Neural progenitor cell (in vitro differentiated cells): ENCODE measurements at regions not wholly inside any gene's neighbourhood (a gene's known extent, or its start where the extent isn't known, plus 50 kb on each side); places are given as distances from the start of the nearest gene placed in this dataset.

Source experiments
- DNase-seq: peaks from one replicate; pipeline ENCODE4 v3.0.0-alpha.2; 2016; ENCODE audit warnings: low spot score
- H2AFZ ChIP-seq: fragments of 200-600 bp; sonication (generic); replicated peaks from 2 replicates; pipeline ENCODE4 v1.6.1; 2016; ENCODE audit warnings: antibody characterized with exemption
- H3F3A ChIP-seq: fragments of 200-600 bp; sonication (generic); 2 replicates; pipeline ENCODE4 v1.6.1; 2016; ENCODE audit warnings: antibody characterized with exemption, low read depth
- H3K27ac ChIP-seq: fragments of 200-600 bp; sonication (generic); 2 replicates; pipeline ENCODE4 v1.5.1; 2016; ENCODE audit warnings: mild to moderate bottlenecking
- H3K27me3 ChIP-seq: fragments of 200-600 bp; sonication (generic); 2 replicates; pipeline ENCODE4 v1.6.1; 2016; ENCODE audit warnings: mild to moderate bottlenecking, moderate library complexity
- H3K36me3 ChIP-seq: fragments of 200-600 bp; sonication (generic); 2 replicates; pipeline ENCODE4 v1.5.1; 2016
- H3K4me1 ChIP-seq: fragments of 200-600 bp; sonication (generic); 2 replicates; pipeline ENCODE4 v1.6.1; 2016; ENCODE audit warnings: mixed run types
- H3K4me2 ChIP-seq: fragments of 200-600 bp; sonication (generic); 2 replicates; pipeline ENCODE4 v1.6.1; 2016
- H3K4me3 ChIP-seq: fragments of 200-600 bp; sonication (generic); 2 replicates; pipeline ENCODE4 v1.5.1; 2016
- H3K79me2 ChIP-seq: fragments of 200-600 bp; sonication (generic); 2 replicates; pipeline ENCODE4 v1.6.1; 2016; ENCODE audit warnings: low read depth
- H3K9ac ChIP-seq: fragments of 200-600 bp; sonication (generic); 2 replicates; pipeline ENCODE4 v1.6.1; 2016
- H3K9me3 ChIP-seq: fragments of 200-600 bp; sonication (generic); 2 replicates; pipeline ENCODE4 v1.5.1; 2016; ENCODE audit warnings: low read depth
- H4K20me1 ChIP-seq: fragments of 200-600 bp; sonication (generic); 2 replicates; pipeline ENCODE4 v1.6.1; 2016; ENCODE audit warnings: low read depth
- H3K27ac Mint-ChIP-seq: 3 replicates; pipeline ENCODE4 v1.8.0; 2021; ENCODE audit warnings: mixed read lengths
- H3K27me3 Mint-ChIP-seq: 2 replicates; pipeline ENCODE4 v1.8.0; 2022; ENCODE audit warnings: low read depth, mild to moderate bottlenecking, inconsistent platforms, moderate library complexity, mixed read lengths; ENCODE audit not compliant: insufficient read depth
- H3K36me3 Mint-ChIP-seq: 3 replicates; pipeline ENCODE4 v1.8.0; 2021; ENCODE audit warnings: mixed read lengths
- H3K4me1 Mint-ChIP-seq: 3 replicates; pipeline ENCODE4 v1.8.0; 2021; ENCODE audit warnings: mixed read lengths
- H3K4me3 Mint-ChIP-seq: 3 replicates; pipeline ENCODE4 v1.8.0; 2021; ENCODE audit warnings: mild to moderate bottlenecking, moderate library complexity, mixed read lengths
- H3K9me3 Mint-ChIP-seq: 3 replicates; pipeline ENCODE4 v1.8.0; 2020; ENCODE audit warnings: mixed read lengths
- EZH2 ChIP-seq: fragments of 200-600 bp; sonication (generic); IDR thresholded peaks from 2 replicates; pipeline ENCODE4 v1.6.1; 2017; ENCODE audit warnings: antibody characterized with exemption, mild to moderate bottlenecking, moderate library complexity
- EZH2phosphoT487 ChIP-seq: fragments of 200-600 bp; sonication (generic); IDR thresholded peaks from 2 replicates; pipeline ENCODE4 v1.6.1; 2017; ENCODE audit warnings: antibody characterized with exemption
- TF ChIP-seq, protein P1 (sequence below): fragments of 200-600 bp; sonication (generic); IDR thresholded peaks from 2 replicates; pipeline ENCODE4 v1.5.1; 2017; ENCODE audit warnings: antibody characterized with exemption, mild to moderate bottlenecking

DNA sequence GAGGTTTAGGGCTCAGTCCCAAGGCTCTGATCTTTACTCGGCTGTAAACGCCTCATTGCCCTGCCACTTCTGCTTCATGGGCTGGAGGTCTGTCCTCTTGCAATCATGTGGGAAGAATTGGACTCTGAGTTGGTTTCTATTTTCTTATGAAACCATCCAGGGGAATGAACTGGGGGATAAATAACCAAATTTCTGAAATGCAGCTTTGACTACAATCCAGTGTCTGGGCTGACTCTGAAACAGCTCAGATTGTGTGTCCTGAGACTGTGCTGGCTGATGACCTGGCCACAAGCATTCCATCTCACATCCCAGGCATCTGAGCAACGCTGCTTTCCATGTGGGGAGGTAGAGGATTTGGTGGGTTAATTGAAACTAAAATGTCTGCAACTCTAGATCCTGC is 71.0 kb upstream of the GALNT15 start:
- no peaks in the 10 kb centered on the region for H3F3A ChIP-seq
- H3K4me3 Mint-ChIP-seq = no peak overlapping the region
- no peaks in the 10 kb centered on the region for H3K36me3 Mint-ChIP-seq
- no peaks in the 10 kb centered on the region for H3K27me3 ChIP-seq
- no peaks in the 10 kb centered on the region for H3K9me3 ChIP-seq
- H3K27ac Mint-ChIP-seq = no peak overlapping the region
- no peak overlapping the region for H2AFZ ChIP-seq
- no peaks in the 10 kb centered on the region for H3K79me2 ChIP-seq
- H3K4me3 ChIP-seq = no peak overlapping the region
- DNase-seq = no peak
- no peaks in the 10 kb centered on the region for H3K4me1 ChIP-seq
- H3K4me1 Mint-ChIP-seq = no peaks in the 10 kb centered on the region
- no peak overlapping the region for H3K9ac ChIP-seq
- no peak for TF ChIP-seq EZH2
- no peak for TF ChIP-seq EZH2phosphoT487
- TF ChIP-seq, protein P1, sequence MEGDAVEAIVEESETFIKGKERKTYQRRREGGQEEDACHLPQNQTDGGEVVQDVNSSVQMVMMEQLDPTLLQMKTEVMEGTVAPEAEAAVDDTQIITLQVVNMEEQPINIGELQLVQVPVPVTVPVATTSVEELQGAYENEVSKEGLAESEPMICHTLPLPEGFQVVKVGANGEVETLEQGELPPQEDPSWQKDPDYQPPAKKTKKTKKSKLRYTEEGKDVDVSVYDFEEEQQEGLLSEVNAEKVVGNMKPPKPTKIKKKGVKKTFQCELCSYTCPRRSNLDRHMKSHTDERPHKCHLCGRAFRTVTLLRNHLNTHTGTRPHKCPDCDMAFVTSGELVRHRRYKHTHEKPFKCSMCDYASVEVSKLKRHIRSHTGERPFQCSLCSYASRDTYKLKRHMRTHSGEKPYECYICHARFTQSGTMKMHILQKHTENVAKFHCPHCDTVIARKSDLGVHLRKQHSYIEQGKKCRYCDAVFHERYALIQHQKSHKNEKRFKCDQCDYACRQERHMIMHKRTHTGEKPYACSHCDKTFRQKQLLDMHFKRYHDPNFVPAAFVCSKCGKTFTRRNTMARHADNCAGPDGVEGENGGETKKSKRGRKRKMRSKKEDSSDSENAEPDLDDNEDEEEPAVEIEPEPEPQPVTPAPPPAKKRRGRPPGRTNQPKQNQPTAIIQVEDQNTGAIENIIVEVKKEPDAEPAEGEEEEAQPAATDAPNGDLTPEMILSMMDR = no peak
- no peak overlapping the region for H3K27ac ChIP-seq
- H4K20me1 ChIP-seq = no peaks in the 10 kb centered on the region
- H3K36me3 ChIP-seq = no peaks in the 10 kb centered on the region
- H3K4me2 ChIP-seq = no peak overlapping the region
- H3K9me3 Mint-ChIP-seq = no peaks in the 10 kb centered on the region
- H3K27me3 Mint-ChIP-seq = peaks cover 3% of the 10 kb centered on the region

DNA sequence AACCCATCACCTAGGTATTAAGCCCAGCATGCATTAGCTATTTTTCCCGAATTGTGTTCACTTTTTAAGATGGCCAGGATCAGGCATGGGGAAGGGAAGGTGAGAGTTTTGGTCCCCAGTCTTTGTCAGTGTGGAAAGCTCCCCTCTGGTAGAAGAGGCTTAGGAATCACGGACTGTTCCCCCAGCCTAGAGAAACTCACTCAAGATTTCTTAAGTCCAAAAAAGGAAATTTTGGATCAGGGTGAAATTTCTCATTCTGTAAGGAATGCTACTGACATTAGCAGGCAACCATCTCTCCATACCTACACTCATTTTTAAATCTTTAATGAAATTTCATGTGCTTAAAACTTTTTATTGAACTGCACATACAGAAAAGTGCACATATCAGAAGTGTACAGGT is 70.3 kb upstream of the GALNT15 start:
- no peak overlapping the region for H3K4me3 Mint-ChIP-seq
- no peaks in the 10 kb centered on the region for H3K36me3 Mint-ChIP-seq
- H3K27ac ChIP-seq = no peak overlapping the region
- no peak overlapping the region for H3K4me3 ChIP-seq
- H4K20me1 ChIP-seq = no peaks in the 10 kb centered on the region
- no peaks in the 10 kb centered on the region for H3K4me1 Mint-ChIP-seq
- H3K36me3 ChIP-seq = no peaks in the 10 kb centered on the region
- no peak overlapping the region for H3K27ac Mint-ChIP-seq
- no peaks in the 10 kb centered on the region for H3F3A ChIP-seq
- H3K27me3 Mint-ChIP-seq = peaks cover 3% of the 10 kb centered on the region
- no peak for TF ChIP-seq EZH2phosphoT487
- TF ChIP-seq EZH2 = no peak
- TF ChIP-seq, protein P1 = no peak
- no peak for DNase-seq
- H2AFZ ChIP-seq = no peak overlapping the region
- no peak overlapping the region for H3K4me2 ChIP-seq
- H3K9me3 ChIP-seq = no peaks in the 10 kb centered on the region
- no peak overlapping the region for H3K9ac ChIP-seq
- H3K4me1 ChIP-seq = no peaks in the 10 kb centered on the region
- no peaks in the 10 kb centered on the region for H3K27me3 ChIP-seq
- H3K9me3 Mint-ChIP-seq = no peaks in the 10 kb centered on the region
- no peaks in the 10 kb centered on the region for H3K79me2 ChIP-seq

DNA sequence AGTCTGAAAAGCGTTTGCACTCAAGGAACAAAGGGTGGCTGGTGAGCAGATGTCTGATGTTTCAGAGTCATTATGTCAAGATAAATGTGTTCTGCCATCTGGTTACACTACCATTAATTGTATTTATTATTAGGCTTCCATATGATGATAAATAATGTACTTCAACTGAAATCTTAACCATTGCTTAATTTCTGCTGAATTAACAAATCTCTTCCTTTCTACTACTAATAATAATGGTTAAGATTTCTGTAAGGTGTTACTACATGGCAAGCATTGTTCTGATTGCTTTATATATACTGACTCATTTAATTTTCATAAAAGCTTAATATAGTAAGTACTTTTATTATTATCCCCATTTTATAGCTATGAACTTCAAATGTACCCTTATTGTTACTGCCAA is 68.4 kb upstream of the GALNT15 start:
- no peak overlapping the region for H3K27ac Mint-ChIP-seq
- H3K27ac ChIP-seq = no peak overlapping the region
- no peaks in the 10 kb centered on the region for H3K9me3 ChIP-seq
- H3K4me2 ChIP-seq = no peak overlapping the region
- no peaks in the 10 kb centered on the region for H4K20me1 ChIP-seq
- H3K36me3 ChIP-seq = no peaks in the 10 kb centered on the region
- no peak for DNase-seq
- H3K4me1 Mint-ChIP-seq = no peaks in the 10 kb centered on the region
- H3K9me3 Mint-ChIP-seq = no peaks in the 10 kb centered on the region
- no peaks in the 10 kb centered on the region for H3K36me3 Mint-ChIP-seq
- H3F3A ChIP-seq = no peaks in the 10 kb centered on the region
- no peak overlapping the region for H2AFZ ChIP-seq
- TF ChIP-seq EZH2 (no peak), EZH2phosphoT487 (no peak)
- TF ChIP-seq, protein P1 = no peak
- H3K27me3 ChIP-seq = no peaks in the 10 kb centered on the region
- peaks cover 3% of the 10 kb centered on the region for H3K27me3 Mint-ChIP-seq
- H3K4me1 ChIP-seq = no peaks in the 10 kb centered on the region
- no peak overlapping the region for H3K4me3 ChIP-seq
- no peak overlapping the region for H3K9ac ChIP-seq
- H3K4me3 Mint-ChIP-seq = no peak overlapping the region
- H3K79me2 ChIP-seq = no peaks in the 10 kb centered on the region

DNA sequence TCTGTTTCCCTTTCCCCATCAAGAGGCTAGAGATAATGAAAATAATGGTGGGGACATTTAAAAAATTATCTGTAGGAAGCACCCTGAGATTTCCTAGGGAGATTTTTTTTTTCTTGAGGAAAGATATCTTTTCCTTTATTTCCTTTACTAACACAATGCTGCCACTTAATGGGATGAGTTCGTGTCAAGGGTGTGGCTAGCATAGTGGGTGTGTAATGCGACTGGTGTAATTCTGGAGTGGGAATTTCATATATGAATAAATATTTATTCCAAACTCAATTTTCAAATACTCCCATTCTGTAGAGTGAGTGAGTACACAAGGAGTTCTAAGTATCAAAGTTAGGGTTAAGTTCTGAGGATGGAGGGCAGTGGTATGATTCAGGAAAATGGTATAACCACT is 66.1 kb upstream of the GALNT15 start:
- Histone ChIP-seq H3K79me2 (no peaks in the 10 kb centered on the region), H2AFZ (no peak overlapping the region), H3K4me2 (no peak overlapping the region), H3F3A (no peaks in the 10 kb centered on the region), H3K27ac (no peak overlapping the region), H3K9me3 (no peaks in the 10 kb centered on the region), H3K9ac (no peak overlapping the region), H4K20me1 (no peaks in the 10 kb centered on the region), H3K27me3 (no peaks in the 10 kb centered on the region), H3K4me3 (no peak overlapping the region), H3K36me3 (no peaks in the 10 kb centered on the region), H3K4me1 (no peaks in the 10 kb centered on the region)
- Mint-ChIP-seq H3K4me3 (no peak overlapping the region), H3K9me3 (peaks cover 2% of the 10 kb centered on the region), H3K4me1 (no peaks in the 10 kb centered on the region), H3K27me3 (no peaks in the 10 kb centered on the region), H3K36me3 (no peaks in the 10 kb centered on the region), H3K27ac (no peak overlapping the region)
- TF ChIP-seq, protein P1 = no peak
- TF ChIP-seq EZH2phosphoT487 (no peak), EZH2 (no peak)
- DNase-seq = no peak
